IPS-NIHi7 (cell line): ENCODE measurements at regions not wholly inside any gene's neighbourhood (a gene's known extent, or its start where the extent isn't known, plus 50 kb on each side); places are given as distances from the start of the nearest gene placed in this dataset.
A peak's percentile ranks its signal among the peaks of the same experiment; 100 is the strongest.

Experiments used
- DNase-seq: peaks from one replicate; pipeline ENCODE4 v3.0.0; 2012; ENCODE audit warnings: mixed read lengths; ENCODE audit errors: extremely low spot score

DNA sequence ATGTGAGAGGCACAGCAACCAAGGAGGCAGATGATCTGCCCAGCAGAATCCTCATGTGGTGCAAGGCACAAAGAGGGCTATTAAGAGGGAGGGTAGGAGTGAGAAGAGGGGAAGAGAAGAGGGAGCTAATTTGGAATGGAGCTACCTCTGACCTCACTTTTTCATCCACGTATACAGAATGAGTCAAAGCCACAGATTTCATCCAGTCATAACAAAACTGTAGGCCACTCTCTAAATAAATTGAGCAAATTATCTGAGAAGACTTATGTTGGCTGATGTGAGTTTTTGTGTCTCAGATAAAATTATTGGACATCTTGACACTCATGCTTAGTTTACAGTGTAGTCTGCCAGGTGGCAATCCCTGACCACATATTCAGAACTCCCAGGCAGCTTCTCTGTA lies 325.6 kb downstream of the TTLL7 start:
- DNase-seq, result no peak

DNA sequence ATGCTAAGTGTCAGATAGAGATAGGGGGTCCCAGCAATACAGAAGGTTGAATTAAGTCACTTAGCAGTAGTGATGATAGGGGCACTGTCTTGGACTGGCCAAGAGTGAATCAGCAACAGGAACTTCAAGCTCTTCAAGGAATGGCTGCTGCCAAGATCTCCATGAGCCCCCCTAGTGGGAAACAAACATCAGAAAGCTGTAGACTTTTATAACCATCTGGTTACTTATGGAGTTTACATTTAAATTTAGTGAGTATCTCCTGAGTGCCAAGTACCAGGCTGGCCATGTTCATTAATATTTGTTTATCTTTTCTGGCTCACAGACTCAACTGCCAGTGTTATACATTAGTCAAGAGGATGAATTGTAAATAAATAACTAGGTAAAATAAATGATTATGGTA lies 327.3 kb downstream of the TTLL7 start:
- DNase-seq, result no peak

DNA sequence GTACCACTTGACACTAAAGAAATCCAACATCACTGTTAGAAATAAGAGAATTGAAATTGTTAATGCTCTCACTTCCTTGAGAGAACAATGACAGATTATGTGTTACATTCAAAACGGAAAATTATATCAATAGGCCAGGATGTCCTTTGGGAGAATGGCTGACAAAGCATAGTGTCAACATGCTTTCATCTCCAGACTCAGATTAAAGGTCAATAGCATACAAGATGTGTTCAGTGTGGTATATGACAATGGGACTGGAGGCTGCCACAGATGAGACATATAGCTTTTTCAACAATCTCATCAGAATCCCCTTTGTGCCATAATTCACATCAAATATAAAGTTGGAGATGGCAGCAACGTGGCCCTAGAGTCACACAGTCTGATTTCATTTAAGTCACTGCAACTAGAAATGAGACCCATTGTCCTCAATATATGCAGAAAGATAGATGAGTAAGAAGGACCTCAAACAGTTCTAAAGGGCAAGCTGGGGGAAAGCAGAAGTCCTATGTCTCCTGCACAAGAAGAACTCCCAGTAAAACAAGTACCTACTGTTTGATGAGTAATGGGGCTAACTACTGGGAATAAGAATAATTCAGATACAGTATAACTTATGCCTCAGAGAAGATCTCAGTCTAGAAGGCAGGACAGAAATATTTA lies 327.9 kb downstream of the TTLL7 start:
- no peak for DNase-seq

DNA sequence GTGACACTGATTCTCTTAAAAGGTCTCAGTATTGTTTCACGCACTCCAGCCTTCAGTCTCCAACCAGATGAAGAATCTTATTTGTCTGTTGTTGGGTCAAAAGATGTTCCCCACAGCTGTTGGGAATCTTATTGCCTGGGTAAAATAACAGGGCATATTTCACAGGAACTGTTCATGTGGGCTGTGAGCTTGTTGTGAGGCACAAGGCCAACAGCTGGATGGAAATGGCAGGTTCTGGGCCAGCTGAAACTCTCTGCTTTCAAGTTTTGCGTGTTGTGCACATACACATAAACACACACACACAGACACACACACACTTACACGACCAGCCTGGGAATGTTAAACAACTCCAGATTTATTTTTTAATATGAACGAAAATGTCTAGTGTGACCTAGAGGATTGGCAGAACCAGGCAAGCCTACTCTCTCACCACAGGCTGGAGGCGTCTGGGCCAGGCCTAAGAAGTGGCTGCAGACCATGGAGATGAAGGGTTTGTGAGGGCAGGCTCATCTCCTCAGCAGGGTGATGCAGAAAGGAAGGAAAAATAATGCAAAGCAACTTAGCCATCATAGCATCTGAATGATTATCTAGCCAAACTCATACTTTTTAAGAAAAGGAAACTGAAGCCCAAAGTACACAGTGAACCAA lies 357.0 kb downstream of the TTLL7 start:
- DNase-seq, result no peak

DNA sequence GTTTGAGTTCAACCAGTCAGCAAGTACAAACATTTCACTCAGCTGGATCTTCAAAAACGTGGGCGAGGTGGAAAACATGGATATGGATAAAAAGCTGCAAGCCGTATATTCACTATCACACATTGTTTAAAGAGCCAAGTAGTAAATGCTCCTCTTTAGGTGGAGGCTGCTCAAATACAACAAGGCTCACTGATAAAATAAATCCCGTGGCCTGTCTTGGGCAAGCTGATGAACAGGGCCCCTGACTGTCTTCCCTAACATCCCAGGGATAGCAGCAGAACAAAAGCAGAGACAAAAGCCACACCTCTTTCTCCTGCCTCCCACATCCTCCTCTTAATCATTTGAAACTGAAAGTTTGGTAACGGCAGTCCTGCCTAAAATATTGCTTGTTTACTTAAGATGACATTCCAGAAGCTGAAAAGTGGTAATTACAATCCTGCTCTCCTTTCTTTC lies 357.7 kb downstream of the TTLL7 start:
- DNase-seq, result peak; percentile 40

DNA sequence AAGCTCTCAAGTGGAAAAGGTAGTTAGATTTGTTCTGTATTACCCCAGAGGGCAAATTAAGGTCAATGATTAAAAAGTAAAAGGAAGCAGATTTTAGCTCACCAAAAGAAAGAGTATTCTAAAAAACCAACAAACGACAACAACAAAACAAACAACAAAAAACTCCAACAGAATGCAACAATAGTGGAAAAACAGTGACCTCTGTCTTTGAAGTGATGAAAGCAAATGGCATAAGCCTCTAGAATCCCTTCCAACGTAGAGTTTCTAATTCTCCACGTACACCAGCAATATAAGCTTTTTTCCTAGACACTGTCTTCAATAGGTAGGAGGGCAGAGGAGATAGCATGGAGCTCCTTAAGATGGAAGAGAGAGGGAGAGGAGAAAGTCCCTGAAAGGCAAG lies 359.1 kb downstream of the TTLL7 start:
- no peak for DNase-seq

DNA sequence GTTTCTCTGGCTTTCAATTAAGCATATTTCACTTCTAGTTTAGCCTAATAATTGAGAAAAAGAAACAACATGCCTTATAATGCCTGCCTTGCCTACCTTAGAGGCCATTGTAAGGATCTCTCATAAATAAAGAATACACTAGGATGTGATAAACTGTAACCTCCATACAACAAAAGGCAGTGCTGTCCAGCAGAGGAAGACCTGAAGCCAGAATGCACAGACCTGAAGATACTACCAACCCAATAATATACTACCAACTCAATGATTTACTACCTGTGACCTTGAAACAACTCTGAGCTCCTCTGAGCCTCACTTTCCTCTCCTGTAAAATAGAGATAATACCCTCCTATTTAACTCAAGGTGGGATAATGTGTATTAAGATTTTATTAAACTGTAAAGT lies 361.3 kb downstream of the TTLL7 start:
- DNase-seq, result no peak

DNA sequence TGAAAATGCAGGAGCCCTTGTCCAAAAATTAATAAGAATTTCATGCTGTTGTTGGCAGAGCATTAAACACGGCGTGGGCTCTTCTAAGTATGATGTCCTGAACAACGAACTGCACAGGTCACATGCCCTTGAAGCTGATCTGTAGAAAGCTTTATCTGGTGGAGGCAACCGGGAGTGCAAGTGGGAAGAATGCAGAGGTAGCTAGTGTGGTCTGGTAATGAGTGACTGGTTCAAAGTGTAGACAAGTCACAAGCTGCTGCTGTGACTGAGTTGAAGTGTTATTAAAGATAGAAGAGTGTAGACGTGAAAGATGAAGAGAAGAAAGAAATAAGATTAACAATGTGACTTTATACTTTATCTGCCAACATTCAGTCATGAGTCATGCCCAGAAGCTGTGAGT lies 361.9 kb downstream of the TTLL7 start:
- DNase-seq, result no peak

DNA sequence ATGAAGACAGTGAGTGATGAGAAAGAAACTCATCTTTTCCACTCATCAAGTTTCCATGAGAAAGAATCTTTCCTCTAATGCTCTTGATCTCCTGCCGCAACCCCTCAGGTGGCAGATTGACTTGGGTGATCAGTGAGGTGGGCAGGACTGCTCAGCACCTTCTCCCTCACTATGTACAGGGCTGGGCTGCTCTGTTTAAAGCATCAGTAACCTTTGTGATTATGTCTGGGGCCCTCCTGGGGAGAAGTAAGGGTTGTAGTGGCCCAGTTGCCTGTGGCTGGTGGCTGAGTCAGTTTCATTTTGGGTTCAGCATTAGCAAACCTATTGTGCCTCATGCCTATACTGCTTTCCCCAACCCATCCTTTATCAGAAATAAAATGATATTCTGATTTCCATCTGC lies 366.0 kb downstream of the TTLL7 start:
- DNase-seq, result no peak

DNA sequence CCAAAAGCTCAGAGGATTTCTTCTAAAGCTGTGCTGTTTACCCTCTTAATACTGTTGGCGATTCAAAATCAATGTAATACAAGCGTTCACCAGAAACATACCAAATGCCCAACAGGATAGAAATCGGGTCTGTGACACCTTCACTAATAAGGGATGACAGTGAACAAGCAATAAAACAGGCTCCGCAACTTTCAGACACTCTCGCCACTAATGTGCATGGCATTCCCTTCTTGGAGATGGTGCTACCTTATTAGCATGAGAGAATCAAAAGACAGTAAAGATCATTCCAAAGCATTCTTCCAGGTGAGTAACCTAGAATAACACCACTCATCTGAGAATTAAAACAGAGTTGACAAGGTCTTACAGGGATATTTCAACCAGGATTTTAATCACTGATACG lies 367.1 kb downstream of the TTLL7 start:
- DNase-seq, result no peak

GRCh38 chr1:83627045-83627444 lies 371.9 kb downstream of the TTLL7 start:
- no peak for DNase-seq

- DNase-seq, result no peak
Observed at GRCh38 chr1:83626603-83627002, 372.3 kb downstream of the TTLL7 start.

- DNase-seq, result no peak
Observed at GRCh38 chr1:83625646-83626045, 373.3 kb downstream of the TTLL7 start.

DNA sequence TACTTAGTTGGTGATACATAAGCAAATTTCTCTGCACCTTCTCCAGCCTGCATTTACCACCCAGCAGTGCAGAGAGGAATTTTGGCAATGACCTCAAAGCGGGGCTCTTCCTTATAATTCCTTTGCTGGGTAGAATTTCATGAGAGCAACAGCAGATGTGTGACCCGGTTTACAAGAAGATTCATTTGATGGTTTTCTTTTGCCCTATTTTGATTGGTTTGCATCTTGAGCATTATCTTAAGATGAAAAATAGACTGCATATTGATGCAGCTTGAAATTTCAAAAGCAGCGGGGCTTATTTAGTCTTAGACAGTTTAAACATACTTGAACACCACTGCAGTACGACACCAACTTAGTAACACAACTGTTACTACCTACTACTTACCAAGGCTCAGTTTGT lies 378.9 kb downstream of the TTLL7 start:
- DNase-seq, result no peak

GRCh38 chr1:83619170-83619896 lies 379.6 kb downstream of the TTLL7 start:
- no peak for DNase-seq

- DNase-seq, result no peak
Observed at GRCh38 chr1:83617883-83618282, 381.0 kb downstream of the TTLL7 start.

- no peak for DNase-seq
Observed at GRCh38 chr1:83615370-83615769, 383.6 kb downstream of the TTLL7 start.

- no peak for DNase-seq
Observed at GRCh38 chr1:83606416-83606955, 392.4 kb downstream of the TTLL7 start.

GRCh38 chr1:83596331-83596730 lies 402.6 kb downstream of the TTLL7 start:
- no peak for DNase-seq

DNA sequence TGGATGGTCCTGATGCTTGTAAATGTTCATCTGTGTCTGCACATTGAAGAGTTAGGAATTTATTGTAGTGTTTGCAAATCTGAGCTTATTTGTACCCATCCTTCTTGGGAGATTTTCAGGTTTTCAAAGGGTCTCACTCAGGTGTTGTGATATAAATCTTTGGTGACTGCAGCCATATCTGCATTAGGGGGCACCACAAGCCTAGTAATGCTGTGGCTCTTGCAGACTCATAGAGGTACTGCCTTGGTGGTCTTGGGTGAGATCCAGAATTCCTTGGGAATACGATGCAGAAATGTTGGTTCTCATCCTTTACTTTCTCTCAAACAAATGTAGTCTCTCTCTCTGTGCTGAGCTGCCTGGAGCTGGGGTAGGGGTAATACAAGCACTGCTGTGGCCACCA lies 405.9 kb downstream of the TTLL7 start:
- no peak for DNase-seq

DNA sequence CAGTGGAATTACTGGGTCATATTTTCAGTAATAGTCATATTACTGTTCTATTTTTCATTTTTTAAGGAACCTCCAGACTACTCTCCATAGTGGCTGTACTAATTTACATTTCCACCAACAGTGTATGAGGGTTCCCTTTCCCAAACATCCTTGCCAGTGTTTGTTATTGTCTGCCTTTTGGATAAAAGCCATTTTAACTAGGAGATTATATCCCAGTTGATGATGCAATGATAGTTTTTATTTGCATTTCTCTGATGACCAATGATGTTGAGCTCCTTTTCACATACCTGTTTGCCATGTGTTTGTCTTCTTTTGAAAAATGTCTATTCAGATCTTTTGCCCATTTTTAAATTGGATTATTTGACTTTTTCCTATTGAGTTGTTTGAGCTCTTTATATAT lies 410.8 kb downstream of the TTLL7 start:
- DNase-seq, result no peak

- DNase-seq, result no peak
Observed at GRCh38 chr1:83583351-83584014, 415.4 kb downstream of the TTLL7 start.
